Activated naive CD8-positive, alpha-beta T cell treated with anti-CD3 and anti-CD28 coated beads for 36 hours (primary cell): ENCODE measurements at regions not wholly inside any gene's neighbourhood (a gene's known extent, or its start where the extent isn't known, plus 50 kb on each side); places are given as distances from the start of the nearest gene placed in this dataset.
"Not testable (repeated sequence)": the region's sequence is repeated elsewhere in the genome, so short reads cannot be mapped to it uniquely, and the experiment has no call there.

ENCODE experiments used
- DNase-seq: peaks from one replicate; pipeline ENCODE4 v3.0.0; 2021
- H3K27ac Mint-ChIP-seq: one replicate; pipeline ENCODE4 v1.8.0; 2022; ENCODE audit warnings: mild to moderate bottlenecking, moderate library complexity, mixed read lengths
- H3K27me3 Mint-ChIP-seq: one replicate; pipeline ENCODE4 v1.8.0; 2022; ENCODE audit warnings: mild to moderate bottlenecking, mixed read lengths
- H3K36me3 Mint-ChIP-seq: one replicate; pipeline ENCODE4 v1.8.0; 2021; ENCODE audit warnings: mild to moderate bottlenecking, mixed read lengths
- H3K4me1 Mint-ChIP-seq: one replicate; pipeline ENCODE4 v1.8.0; 2021; ENCODE audit warnings: mixed read lengths
- H3K4me3 Mint-ChIP-seq: one replicate; pipeline ENCODE4 v1.8.0; 2022; ENCODE audit warnings: mild to moderate bottlenecking, moderate library complexity, mixed read lengths
- H3K9me3 Mint-ChIP-seq: one replicate; pipeline ENCODE4 v1.8.0; 2022; ENCODE audit warnings: mixed read lengths

DNA sequence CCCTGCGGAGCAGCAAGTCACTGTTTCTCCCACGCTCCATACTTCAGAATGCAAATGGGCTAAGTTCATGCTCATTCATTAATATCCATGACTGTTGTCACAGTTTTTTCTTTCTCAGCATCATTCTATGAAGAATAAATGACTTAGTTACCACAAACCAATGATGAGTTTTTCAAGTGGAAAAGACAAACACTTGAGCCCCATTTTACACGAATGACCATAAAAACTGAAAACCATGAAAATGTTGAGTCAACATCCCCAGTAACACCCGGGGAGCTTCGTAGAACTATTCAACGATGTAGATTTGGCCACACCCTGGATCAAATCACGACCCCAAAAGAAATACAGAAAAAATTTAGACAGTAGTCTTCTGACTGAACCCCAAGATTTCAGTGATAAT is 99.8 kb upstream of the GJB6 start:
- no peak for DNase-seq
- Mint-ChIP-seq H3K36me3 (peaks cover 2% of the 10 kb centered on the region), H3K27ac (no peak overlapping the region), H3K4me1 (no peaks in the 10 kb centered on the region), H3K9me3 (peaks cover 5% of the 10 kb centered on the region), H3K4me3 (no peak overlapping the region), H3K27me3 (no peaks in the 10 kb centered on the region)

DNA sequence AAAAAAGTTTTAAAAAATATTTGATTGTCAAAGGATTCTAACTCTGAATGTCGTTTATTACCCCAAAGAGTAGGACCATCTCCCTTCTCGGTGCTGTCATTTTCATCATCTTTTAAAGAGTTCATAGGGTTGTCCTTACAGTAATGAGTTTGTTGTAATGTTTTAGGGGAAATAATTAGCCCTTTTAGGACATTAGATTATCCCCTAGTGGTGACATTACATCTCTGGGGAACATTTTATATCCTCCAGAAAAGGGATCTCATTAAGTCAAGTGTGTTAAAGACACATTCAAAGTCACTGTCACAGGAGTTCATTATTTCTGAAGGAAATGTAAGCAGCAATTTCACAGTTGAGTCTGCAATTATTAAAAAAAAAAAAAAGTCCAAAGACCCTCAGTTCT is 99.3 kb upstream of the GJB6 start:
- peaks cover 2% of the 10 kb centered on the region for H3K36me3 Mint-ChIP-seq
- peaks cover 6% of the 10 kb centered on the region for H3K9me3 Mint-ChIP-seq
- H3K4me1 Mint-ChIP-seq: no peaks in the 10 kb centered on the region
- H3K27ac Mint-ChIP-seq: no peak overlapping the region
- no peaks in the 10 kb centered on the region for H3K27me3 Mint-ChIP-seq
- DNase-seq: no peak
- H3K4me3 Mint-ChIP-seq: no peak overlapping the region

DNA sequence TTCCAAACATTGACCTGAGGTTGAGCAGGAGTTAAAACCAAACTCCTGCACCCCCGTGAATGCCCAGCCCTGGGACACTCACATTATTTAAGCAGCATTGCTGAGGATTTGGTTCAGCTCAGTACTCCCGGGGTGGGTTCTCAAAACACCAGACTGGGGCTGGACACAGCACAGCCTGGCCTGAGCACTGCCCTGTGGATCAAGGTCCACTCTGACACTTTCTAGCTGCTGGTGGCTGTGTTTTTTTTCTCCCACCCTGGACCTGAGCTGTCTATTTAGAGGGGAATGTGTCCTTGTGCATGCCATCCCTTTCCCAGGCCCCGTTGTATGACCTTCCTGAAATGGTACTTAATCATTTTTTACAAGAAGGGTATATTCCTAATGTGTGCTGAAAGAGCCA is 94.7 kb upstream of the GJB6 start:
- peaks cover 3% of the 10 kb centered on the region for H3K27me3 Mint-ChIP-seq
- H3K4me3 Mint-ChIP-seq: no peak overlapping the region
- no peak overlapping the region for H3K27ac Mint-ChIP-seq
- DNase-seq: no peak
- peaks cover 16% of the 10 kb centered on the region for H3K9me3 Mint-ChIP-seq
- H3K4me1 Mint-ChIP-seq: no peaks in the 10 kb centered on the region
- peaks cover 8% of the 10 kb centered on the region for H3K36me3 Mint-ChIP-seq

DNA sequence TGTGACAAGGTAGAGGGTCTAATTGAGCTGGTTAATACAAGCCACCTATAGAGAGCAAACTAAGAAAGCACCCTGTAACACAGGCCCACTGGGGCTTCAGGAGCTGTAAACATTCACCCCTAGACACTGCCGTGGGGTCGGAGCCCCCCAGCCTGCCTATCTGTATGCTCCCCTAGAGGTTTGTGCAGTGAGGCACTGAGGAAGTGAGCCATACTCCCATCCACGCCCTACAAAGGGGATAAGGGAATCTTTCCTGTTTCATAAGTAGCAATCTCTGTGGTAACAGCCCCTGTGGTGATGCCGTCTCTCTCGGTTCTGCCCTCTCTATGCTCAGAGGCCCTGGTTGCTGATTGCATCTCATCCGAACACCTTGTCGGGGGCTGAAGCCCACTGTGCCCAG is 94.2 kb upstream of the GJB6 start:
- no peak overlapping the region for H3K27ac Mint-ChIP-seq
- H3K36me3 Mint-ChIP-seq: peaks cover 8% of the 10 kb centered on the region
- peaks cover 16% of the 10 kb centered on the region for H3K9me3 Mint-ChIP-seq
- H3K27me3 Mint-ChIP-seq: peaks cover 3% of the 10 kb centered on the region
- no peak for DNase-seq
- no peak overlapping the region for H3K4me3 Mint-ChIP-seq
- H3K4me1 Mint-ChIP-seq: no peaks in the 10 kb centered on the region

DNA sequence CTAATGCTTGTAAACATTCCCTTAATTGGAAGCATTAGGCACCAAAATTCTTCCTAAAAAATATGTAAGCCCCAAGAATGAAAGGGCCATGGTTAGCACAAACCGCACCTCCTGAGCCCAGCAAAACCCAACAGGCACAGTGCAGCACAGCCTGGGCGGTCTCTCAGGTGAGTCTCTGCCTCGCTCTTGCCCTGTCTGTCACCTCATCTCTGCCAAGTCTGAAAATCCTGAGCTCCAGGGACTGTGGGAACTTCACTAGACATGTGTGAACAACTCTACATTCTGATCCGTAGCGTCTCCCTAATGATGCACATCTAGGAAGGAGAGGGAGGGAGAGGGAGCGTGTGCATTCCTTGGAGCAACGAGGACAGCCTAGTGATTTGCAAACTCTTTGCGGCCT is 88.8 kb upstream of the GJB6 start:
- H3K4me1 Mint-ChIP-seq: no peaks in the 10 kb centered on the region

DNA sequence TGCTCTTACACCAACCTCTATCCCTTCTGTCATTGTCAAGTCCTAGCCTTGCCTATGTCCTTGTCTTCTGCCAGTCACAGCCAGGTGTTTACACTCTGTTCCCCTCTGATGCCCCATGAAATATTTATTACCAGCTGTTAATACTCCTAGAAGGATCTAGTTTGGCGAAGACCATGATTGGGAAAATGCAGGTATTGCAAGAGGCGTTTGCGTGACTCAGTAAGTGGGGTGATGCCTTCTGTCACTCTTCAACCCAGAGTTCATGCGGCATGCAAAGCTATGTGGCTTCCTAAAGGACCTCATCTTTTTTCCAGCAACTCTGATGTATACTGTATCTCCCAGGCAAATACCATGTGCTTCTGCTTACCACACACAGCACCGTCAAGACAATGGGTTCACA is 81.8 kb upstream of the GJB6 start:
- no peaks in the 10 kb centered on the region for H3K4me1 Mint-ChIP-seq
- H3K4me3 Mint-ChIP-seq: no peak overlapping the region
- H3K27me3 Mint-ChIP-seq: no peaks in the 10 kb centered on the region
- no peak for DNase-seq
- H3K9me3 Mint-ChIP-seq: peaks cover 2% of the 10 kb centered on the region
- H3K36me3 Mint-ChIP-seq: no peaks in the 10 kb centered on the region
- H3K27ac Mint-ChIP-seq: no peak overlapping the region

More for the DNA sequence above, 88.8 kb upstream of the GJB6 start:
- H3K27me3 Mint-ChIP-seq: peaks cover 3% of the 10 kb centered on the region
- peaks cover 10% of the 10 kb centered on the region for H3K9me3 Mint-ChIP-seq
- H3K27ac Mint-ChIP-seq: no peak overlapping the region
- DNase-seq: no peak
- H3K4me3 Mint-ChIP-seq: no peak overlapping the region
- H3K36me3 Mint-ChIP-seq: peaks cover 6% of the 10 kb centered on the region

DNA sequence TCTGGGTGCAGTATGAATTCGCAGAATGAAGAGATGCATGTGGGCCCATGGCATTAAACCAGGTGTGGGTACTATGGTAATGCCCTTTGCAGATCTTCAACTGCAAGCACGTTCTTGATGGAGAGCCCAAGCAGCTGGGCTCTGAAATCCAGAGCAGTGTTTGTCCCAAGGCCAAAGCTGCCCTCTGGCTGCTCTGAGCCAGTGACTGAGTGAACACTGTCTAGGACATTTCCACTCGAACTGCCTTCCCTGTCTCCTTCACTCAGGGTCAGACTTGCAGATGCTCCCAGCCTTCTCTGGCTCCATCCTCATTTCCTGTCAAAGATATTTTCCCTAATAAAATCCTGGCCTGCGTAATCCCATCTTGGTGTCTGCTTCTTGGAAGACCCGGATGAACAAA is 80.2 kb upstream of the GJB6 start:
- Mint-ChIP-seq H3K27ac (no peak overlapping the region), H3K4me1 (no peaks in the 10 kb centered on the region), H3K27me3 (no peaks in the 10 kb centered on the region), H3K4me3 (no peak overlapping the region), H3K36me3 (peaks cover 2% of the 10 kb centered on the region), H3K9me3 (peaks cover 12% of the 10 kb centered on the region)
- no peak for DNase-seq

DNA sequence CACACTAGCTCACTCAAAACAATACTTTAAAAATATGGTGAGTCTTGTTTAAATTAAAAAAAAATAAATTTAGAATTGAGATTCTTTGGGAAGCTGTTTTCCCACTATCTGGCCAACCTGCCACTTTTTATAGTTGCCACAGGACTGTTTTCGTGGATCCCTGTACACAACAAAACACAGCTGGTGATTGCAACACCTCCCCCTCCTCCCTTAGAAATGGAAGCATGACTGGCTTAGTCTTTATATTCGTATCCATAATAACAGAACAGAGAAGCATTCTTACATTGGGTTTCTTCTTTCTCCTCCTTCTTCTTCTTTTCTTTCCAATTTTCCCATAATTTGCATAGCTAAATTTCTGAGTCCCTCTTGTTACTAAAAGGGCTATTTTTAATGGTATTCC is 79.5 kb upstream of the GJB6 start:
- H3K27ac Mint-ChIP-seq: no peak overlapping the region
- H3K4me1 Mint-ChIP-seq: no peaks in the 10 kb centered on the region
- H3K27me3 Mint-ChIP-seq: no peaks in the 10 kb centered on the region
- H3K9me3 Mint-ChIP-seq: peaks cover 14% of the 10 kb centered on the region
- no peak for DNase-seq
- peaks cover 2% of the 10 kb centered on the region for H3K36me3 Mint-ChIP-seq
- no peak overlapping the region for H3K4me3 Mint-ChIP-seq

DNA sequence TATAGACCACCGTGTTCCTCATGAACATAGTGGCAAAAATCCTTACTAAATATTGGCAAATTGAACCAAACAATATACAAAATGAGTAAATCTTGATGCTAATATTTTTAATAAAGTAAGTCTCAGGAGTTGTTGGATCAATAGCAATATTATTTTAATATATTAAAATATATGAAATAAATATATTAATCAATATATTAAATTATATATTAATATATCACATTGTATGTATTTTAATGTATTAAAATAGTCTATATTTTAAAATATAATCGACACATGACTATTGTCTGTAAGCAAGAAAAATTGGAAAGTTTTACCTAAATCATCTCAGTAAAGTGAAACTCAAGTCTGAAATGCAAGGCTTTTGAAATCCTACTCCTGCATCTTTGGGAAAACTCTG is 78.9 kb upstream of the GJB6 start:
- Mint-ChIP-seq H3K9me3 (peaks cover 14% of the 10 kb centered on the region), H3K27ac (no peak overlapping the region), H3K4me3 (no peak overlapping the region), H3K36me3 (peaks cover 2% of the 10 kb centered on the region), H3K27me3 (no peaks in the 10 kb centered on the region), H3K4me1 (no peaks in the 10 kb centered on the region)
- no peak for DNase-seq

DNA sequence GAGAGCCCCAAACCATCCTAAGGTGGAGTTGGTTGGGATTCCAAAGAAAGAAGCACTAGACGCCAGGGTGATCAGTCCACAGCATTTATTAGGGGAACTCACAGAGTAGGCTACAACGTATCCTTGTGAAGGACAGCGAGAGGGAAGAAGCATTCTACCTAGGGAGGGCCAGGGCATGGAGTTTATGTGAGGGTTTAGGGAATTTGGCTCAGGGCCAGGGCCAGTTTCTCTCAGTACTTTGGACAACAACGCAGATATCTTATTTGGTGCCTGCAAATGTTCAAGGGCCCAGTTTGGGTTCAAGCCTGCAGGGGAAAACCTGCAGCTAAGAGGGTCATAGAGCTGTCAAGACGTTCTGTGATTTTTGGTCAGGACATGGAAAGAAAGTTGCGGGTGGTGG is 73.9 kb upstream of the GJB6 start:
- Mint-ChIP-seq H3K36me3 (peaks cover 2% of the 10 kb centered on the region), H3K9me3 (peaks cover 14% of the 10 kb centered on the region), H3K27ac (no peak overlapping the region), H3K27me3 (peaks cover 23% of the 10 kb centered on the region), H3K4me3 (no peak overlapping the region), H3K4me1 (peaks cover 4% of the 10 kb centered on the region)
- no peak for DNase-seq

DNA sequence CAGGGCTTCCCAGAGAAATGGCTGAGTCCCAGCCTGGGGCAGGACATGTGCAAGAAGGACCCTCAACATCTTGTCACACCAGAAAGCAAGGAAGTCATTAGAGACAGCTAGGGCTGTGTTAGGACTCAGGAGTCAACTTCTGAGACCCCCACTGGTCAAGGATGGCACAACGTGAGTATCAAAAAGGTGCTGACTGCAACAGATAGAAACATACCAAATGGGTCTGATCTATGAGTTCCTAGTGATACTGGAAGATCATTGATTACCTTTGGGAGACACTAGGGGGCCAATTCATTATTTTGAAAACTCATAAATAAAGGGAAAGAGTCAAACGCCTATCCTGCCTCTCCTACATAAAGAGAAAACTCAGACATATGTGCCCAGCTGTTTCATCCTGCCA is 73.5 kb upstream of the GJB6 start:
- Mint-ChIP-seq H3K36me3 (peaks cover 2% of the 10 kb centered on the region), H3K4me3 (no peak overlapping the region), H3K27ac (no peak overlapping the region), H3K27me3 (peaks cover 28% of the 10 kb centered on the region), H3K9me3 (peaks cover 14% of the 10 kb centered on the region), H3K4me1 (peaks cover 4% of the 10 kb centered on the region)
- no peak for DNase-seq

DNA sequence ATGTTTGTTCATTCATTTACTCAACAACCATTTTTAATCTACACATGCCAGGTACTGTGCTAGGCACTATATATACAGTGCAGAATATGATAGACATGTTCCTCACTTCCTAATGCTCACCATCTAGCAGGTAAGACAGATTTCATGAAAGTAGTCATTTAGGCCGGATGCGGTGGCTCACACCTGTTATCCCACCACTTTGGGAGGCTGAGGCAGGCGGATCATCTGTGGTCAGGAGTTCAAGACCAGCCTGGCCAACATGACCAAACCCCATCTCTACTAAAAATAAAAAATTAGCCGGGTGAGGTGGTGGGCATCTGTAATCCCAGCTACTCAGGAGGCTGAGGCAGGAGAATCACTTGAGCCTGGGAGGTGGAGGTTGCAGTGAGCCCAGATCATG is 71.9 kb upstream of the GJB6 start:
- H3K27ac Mint-ChIP-seq: not testable (repeated sequence)

DNA sequence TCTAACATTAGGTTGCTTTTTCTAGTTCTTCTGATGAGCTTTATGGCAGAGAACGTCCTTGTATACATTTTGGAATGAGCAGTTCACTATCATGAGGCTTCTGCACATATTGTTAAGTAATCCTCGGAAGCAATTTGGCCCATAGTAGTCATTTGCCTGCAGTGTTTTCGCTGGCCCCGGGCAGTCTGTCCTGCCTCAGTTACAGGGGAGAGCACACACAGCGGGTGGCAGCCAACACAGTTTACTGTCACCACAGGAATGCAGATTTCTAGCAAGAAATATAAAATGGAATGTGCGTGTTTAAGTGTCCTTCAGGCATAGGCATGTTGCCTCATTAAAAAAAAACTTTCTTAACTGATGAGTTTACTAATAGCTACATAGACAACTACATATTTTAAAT is 71.5 kb upstream of the GJB6 start:
- no peak overlapping the region for H3K4me3 Mint-ChIP-seq
- DNase-seq: no peak
- peaks cover 39% of the 10 kb centered on the region for H3K27me3 Mint-ChIP-seq
- peaks cover 11% of the 10 kb centered on the region for H3K9me3 Mint-ChIP-seq
- peaks cover 4% of the 10 kb centered on the region for H3K4me1 Mint-ChIP-seq
- H3K36me3 Mint-ChIP-seq: peaks cover 2% of the 10 kb centered on the region
- H3K27ac Mint-ChIP-seq: no peak overlapping the region

More for the DNA sequence above, 71.9 kb upstream of the GJB6 start:
- DNase-seq, H3K4me3 Mint-ChIP-seq, H3K4me1 Mint-ChIP-seq, H3K36me3 Mint-ChIP-seq: not testable (repeated sequence)
- Mint-ChIP-seq H3K27me3 (peaks cover 39% of the 10 kb centered on the region), H3K9me3 (peaks cover 13% of the 10 kb centered on the region)

DNA sequence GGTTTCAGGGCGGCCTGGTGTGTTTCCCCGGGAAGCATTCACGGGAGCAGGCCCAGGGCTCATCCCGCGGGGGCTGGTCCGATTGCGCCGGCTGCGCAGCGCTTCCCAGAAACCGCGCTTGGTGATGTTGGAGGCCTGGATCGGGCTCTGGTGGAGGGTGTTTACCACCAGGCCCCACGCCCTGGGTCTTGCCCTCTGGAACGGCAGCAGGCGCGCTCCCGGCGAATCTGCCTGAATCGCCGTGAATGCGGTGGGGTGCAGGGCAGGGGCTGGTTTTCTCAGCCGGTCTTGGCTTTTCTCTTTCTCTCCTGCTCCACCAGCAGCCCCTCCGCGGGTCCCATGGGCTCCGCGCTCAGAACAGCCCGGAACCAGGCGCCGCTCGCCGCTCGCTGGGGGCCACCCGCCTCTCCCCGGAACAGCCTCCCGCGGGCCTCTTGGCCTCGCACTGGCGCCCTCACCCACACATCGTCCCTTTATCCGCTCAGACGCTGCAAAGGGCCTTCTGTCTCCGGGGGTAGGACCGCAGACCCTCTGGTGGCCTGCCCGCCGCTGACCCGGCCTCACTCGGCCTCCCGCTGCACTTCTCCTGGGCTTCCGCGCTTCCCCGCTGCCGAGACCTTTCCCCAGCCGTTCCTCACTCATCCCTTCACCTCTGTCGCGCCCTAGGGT is 69.4 kb upstream of the GJB6 start:
- Mint-ChIP-seq H3K9me3 (no peaks in the 10 kb centered on the region), H3K36me3 (no peaks in the 10 kb centered on the region), H3K27ac (no peak overlapping the region), H3K4me3 (peak overlapping the region; percentile 9), H3K4me1 (peaks cover 4% of the 10 kb centered on the region), H3K27me3 (peaks cover 39% of the 10 kb centered on the region)
- DNase-seq: no peak

DNA sequence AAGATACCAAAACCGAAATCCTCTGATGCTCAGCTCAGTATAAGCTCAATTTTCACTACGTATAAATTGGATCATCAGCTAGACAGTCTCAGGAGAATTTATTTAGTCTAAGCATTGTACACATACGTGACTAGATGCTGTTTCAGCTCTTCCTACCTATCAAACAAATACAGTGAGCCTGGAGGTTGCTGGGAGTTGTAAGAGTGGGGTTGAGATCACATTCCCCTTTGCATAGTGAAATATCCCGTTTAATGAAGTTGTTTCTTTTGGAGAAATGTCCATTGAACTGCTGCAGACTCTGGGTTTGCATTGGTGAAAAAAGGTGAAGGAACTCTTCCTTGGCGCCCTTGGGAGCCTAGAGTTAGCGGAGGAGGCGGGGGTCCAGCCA is 68.9 kb upstream of the GJB6 start:
- H3K27ac Mint-ChIP-seq: no peak overlapping the region
- no peak for DNase-seq
- no peak overlapping the region for H3K4me3 Mint-ChIP-seq
- H3K27me3 Mint-ChIP-seq: peaks cover 39% of the 10 kb centered on the region
- peaks cover 4% of the 10 kb centered on the region for H3K4me1 Mint-ChIP-seq
- no peaks in the 10 kb centered on the region for H3K9me3 Mint-ChIP-seq
- no peaks in the 10 kb centered on the region for H3K36me3 Mint-ChIP-seq

DNA sequence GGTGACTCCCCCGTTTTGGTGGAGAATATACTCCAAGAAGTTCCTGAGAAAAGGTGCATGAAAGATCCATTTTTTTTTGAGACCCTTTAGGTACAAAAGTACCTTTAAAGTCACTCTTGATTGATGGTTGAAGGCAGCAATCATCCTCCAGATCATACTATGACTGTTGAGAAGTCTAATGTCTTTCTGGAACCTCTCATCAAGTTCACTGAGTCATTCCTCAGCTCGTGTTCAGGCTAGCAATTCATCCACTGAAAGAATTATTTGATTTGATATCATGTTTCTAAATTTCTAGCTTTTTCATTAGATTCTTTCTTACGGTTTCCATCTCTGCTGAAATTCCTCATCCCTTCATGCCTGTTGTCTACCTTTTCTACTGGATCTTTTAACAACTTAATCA is 65.1 kb upstream of the GJB6 start:
- Mint-ChIP-seq H3K36me3 (no peaks in the 10 kb centered on the region), H3K4me1 (peaks cover 4% of the 10 kb centered on the region), H3K4me3 (no peak overlapping the region), H3K27me3 (peaks cover 27% of the 10 kb centered on the region), H3K27ac (no peak overlapping the region), H3K9me3 (no peaks in the 10 kb centered on the region)
- no peak for DNase-seq
